Left lung (tissue), 4 donors: ENCODE measurements at regions not wholly inside any gene's neighbourhood (a gene's known extent, or its start where the extent isn't known, plus 50 kb on each side); places are given as distances from the start of the nearest gene placed in this dataset.

Source experiments
- ATAC-seq: fragments of 200-7000 bp; cut with Tn5 transposase; one replicate; pipeline ENCODE4 v1.9.1; 2020; ENCODE audit warnings: moderate library complexity
- DNase-seq, 4 donors: peaks; one replicate each; pipeline ENCODE4 v3.0.0-alpha.2; 2013 to 2020
- H3K27ac ChIP-seq, 2 donors: fragments of 200-600 bp; sonication (generic) in 1 of 2; one replicate each; pipeline versions ENCODE4 v1.5.0 to v1.8.0; 2020 to 2021
- H3K27me3 ChIP-seq, 2 donors: fragments of 200-600 bp; sonication (generic) in 1 of 2; one replicate each; pipeline versions ENCODE4 v1.5.0 to v1.8.0; 2020 to 2021
- H3K36me3 ChIP-seq, 2 donors: fragments of 200-600 bp; sonication (generic) in 1 of 2; one replicate each; pipeline versions ENCODE4 v1.5.0 to v1.8.0; 2020 to 2021
- H3K4me1 ChIP-seq, 2 donors: fragments of 200-600 bp; one replicate each; pipeline ENCODE4 v1.8.0; 2021
- H3K4me3 ChIP-seq, 2 donors: fragments of 200-600 bp; sonication (generic) in 1 of 2; one replicate each; pipeline versions ENCODE4 v1.5.0 to v1.8.0; 2020 to 2021; ENCODE audit warnings: mild to moderate bottlenecking in 1 of 2
- H3K9me3 ChIP-seq, 2 donors: fragments of 200-600 bp; sonication (generic) in 1 of 2; one replicate each; pipeline versions ENCODE4 v1.5.0 to v1.8.0; 2020 to 2021
- CTCF ChIP-seq, 2 donors: fragments of 200-600 bp; sonication (generic) in 1 of 2; IDR thresholded peaks; one replicate each; pipeline versions ENCODE4 v1.5.0 to v1.8.0; 2021; ENCODE audit warnings: antibody characterized with exemption in 2 of 2
- intact Hi-C, 2 donors: fragments of 100-400 bp; cut with DNase I; formaldehyde crosslinking; loops; one replicate each; pipeline versions ENCODE4 v1.11.2 to v1.14.2; 2022
- donor health status: DM: no; HTN: yes; CAD: no.
- donor health status: DM: no; HTN: no; CAD: no.

DNA sequence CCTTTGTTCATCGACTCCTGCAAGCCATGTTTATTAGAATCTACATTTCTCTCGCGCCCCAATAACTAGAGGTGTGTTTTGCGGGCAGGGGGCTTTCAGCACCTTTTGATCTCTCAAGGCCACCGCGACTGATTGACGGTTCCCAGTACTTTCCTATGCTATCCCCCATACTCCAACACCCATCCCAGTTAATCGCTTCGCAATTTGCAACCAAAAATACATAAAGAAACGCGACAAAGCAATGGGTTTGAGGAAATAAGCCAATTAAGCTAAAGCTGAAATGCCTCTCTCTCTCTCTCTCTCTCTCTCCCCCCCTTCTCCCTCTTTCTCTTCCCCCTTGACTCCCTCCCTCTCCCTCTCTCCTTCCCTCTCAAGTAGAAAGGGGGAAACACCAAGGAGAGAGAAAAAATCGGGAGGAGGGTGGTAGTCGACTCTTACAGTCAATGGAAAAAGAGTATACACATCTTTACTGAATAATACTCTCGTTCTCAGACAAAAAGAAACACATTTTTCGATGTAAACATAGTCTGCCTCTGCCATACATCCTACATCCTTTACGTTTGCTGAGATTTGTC, 128.0 kb upstream of the DPYD start:
- Histone ChIP-seq H3K4me1 (peaks cover 26 to 28% of the 10 kb centered on the region in 2 donors), H3K4me3 (no peak overlapping the region), H3K9me3 (no peaks in the 10 kb centered on the region), H3K36me3 (no peaks in the 10 kb centered on the region), H3K27ac (no peak overlapping the region), H3K27me3 (peaks cover 58 to 97% of the 10 kb centered on the region in 2 donors)
- DNase-seq, result no peak
- intact Hi-C loops, result no loop called here
- TF ChIP-seq CTCF (IDR thresholded peaks at IDR 0.05), result no peak
- no peak for ATAC-seq

- no peak for TF ChIP-seq CTCF (IDR thresholded peaks at IDR 0.05)
- ATAC-seq (peak; percentile 92), DNase-seq (peak; percentile 78 to 88 (median 84))
- Histone ChIP-seq H3K27ac (no peak overlapping the region), H3K36me3 (no peaks in the 10 kb centered on the region), H3K27me3 (peaks cover 64 to 97% of the 10 kb centered on the region in 2 donors), H3K4me1 (peaks cover 21 to 22% of the 10 kb centered on the region in 2 donors), H3K4me3 (no peak overlapping the region), H3K9me3 (no peaks in the 10 kb centered on the region)
- intact Hi-C loops, result no loop called here
Measured at GRCh38 chr1:98048244-98048643, 127.4 kb upstream of the DPYD start.

DNA sequence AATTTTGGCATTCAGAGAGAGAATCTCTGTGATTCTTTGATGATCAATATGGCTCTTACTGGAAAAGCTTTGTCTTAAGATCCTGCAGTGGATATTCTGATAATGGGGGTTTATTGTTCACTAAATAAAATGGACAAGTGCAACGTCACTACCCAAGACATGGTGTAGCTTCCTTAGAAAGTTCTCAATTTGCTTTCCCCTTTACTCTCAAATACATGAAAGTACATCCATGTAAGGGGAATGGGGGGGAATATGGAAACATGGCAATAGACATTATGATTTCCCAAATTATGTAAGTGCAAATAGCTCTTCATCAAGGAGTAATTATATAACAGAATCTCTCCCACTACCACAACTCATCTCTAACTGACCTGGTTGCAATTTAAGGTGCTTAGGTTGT, 126.3 kb upstream of the DPYD start:
- Histone ChIP-seq H3K9me3 (no peaks in the 10 kb centered on the region), H3K4me1 (peaks cover 19 to 20% of the 10 kb centered on the region in 2 donors), H3K4me3 (no peak overlapping the region), H3K27me3 (peaks cover 74 to 98% of the 10 kb centered on the region in 2 donors), H3K27ac (no peak overlapping the region), H3K36me3 (no peaks in the 10 kb centered on the region)
- TF ChIP-seq CTCF (IDR thresholded peaks at IDR 0.05), result no peak
- ATAC-seq (no peak), DNase-seq (no peak)
- intact Hi-C loops, result no loop called here

- peak overlapping the region; percentile 33 to 51 for H3K4me3 ChIP-seq
- TF ChIP-seq CTCF (IDR thresholded peaks at IDR 0.05), result no peak
- ATAC-seq (peak; percentile 49), DNase-seq (peak in 1 of 4 donors; percentile 78)
- intact Hi-C loops, result no loop called here
- no peaks in the 10 kb centered on the region for H3K36me3 ChIP-seq
- no peaks in the 10 kb centered on the region for H3K9me3 ChIP-seq
- peaks cover 19 to 20% of the 10 kb centered on the region in 2 donors for H3K4me1 ChIP-seq
- no peak overlapping the region for H3K27ac ChIP-seq
- peaks cover 75 to 93% of the 10 kb centered on the region in 2 donors for H3K27me3 ChIP-seq
Measured at GRCh38 chr1:98045767-98046641, 125.2 kb upstream of the DPYD start.

DNA sequence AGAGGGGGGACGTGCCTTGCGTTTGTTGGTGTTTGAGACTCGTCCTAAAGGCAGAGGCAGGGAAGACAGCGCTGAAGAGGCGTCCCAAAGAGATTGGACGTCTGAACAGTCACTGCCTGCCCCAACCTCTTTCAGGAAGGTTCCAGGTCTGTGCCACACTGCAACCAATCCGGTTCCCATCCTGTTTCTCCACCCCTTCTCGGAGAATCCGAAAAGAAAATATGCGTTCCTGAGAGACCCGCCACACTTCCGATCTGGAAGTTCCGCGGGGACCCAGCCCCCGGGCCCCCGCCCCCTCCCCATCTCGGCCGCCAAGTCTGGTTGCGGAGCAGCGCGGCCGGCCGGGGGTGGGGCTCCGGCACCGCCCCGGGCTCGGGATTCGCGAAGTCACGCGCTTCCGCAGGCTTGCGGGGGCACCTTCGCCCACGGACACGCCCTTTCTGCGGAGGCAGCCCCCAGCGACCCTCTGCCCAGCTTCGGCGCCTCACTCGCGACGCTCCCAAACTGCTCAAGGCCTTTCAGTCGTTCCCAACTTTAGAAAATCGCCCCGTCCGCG, 124.5 kb upstream of the DPYD start:
- peak in 1 of 4 donors; percentile 77 for DNase-seq
- Histone ChIP-seq H3K9me3 (no peaks in the 10 kb centered on the region), H3K36me3 (no peaks in the 10 kb centered on the region), H3K4me1 (peaks cover 19 to 20% of the 10 kb centered on the region in 2 donors), H3K27me3 (peaks cover 77 to 85% of the 10 kb centered on the region in 2 donors), H3K27ac (no peak overlapping the region), H3K4me3 (peak overlapping the region; percentile 33 to 51)
- intact Hi-C loops, result no loop called here
- TF ChIP-seq CTCF (IDR thresholded peaks at IDR 0.05), result no peak
- peak; percentile 49 for ATAC-seq
